Osteoblast (primary cell): ENCODE measurements at regions not wholly inside any gene's neighbourhood (a gene's known extent, or its start where the extent isn't known, plus 50 kb on each side); places are given as distances from the start of the nearest gene placed in this dataset.
A peak's percentile ranks its signal among the peaks of the same experiment; 100 is the strongest.

Experiments
- DNase-seq: peaks from one replicate; pipeline ENCODE4 v3.0.0; 2011; ENCODE audit warnings: low spot score, mixed read lengths; ENCODE audit not compliant: insufficient read length; ENCODE audit errors: missing footprints
- H2AFZ ChIP-seq: 2 replicates; pipeline ENCODE4 v1.6.0; 2011; ENCODE audit warnings: mild to moderate bottlenecking, low read length
- H3K27ac ChIP-seq: 2 replicates; pipeline ENCODE4 v1.5.1; 2011; ENCODE audit warnings: mild to moderate bottlenecking, low read depth, low read length, moderate library complexity
- H3K27me3 ChIP-seq: 2 replicates; pipeline ENCODE4 v1.6.0; 2012; ENCODE audit warnings: mild to moderate bottlenecking, control low read depth, inconsistent platforms, low read length, moderate library complexity; ENCODE audit not compliant: insufficient read depth
- H3K36me3 ChIP-seq: 2 replicates; pipeline ENCODE4 v1.5.1; 2011; ENCODE audit warnings: mild to moderate bottlenecking, low read length, control low read depth, moderate library complexity; ENCODE audit not compliant: insufficient read depth
- H3K4me1 ChIP-seq: 2 replicates; pipeline ENCODE4 v1.5.1; 2011; ENCODE audit warnings: mild to moderate bottlenecking, low read length, control low read depth, moderate library complexity; ENCODE audit not compliant: insufficient read depth
- H3K4me2 ChIP-seq: 2 replicates; pipeline ENCODE4 v1.6.0; 2011; ENCODE audit warnings: mild to moderate bottlenecking, low read length; ENCODE audit not compliant: insufficient read depth
- H3K4me3 ChIP-seq: fragments of 200-600 bp; sonication (generic); 3 replicates; pipeline ENCODE4 v1.5.1; 2012; ENCODE audit warnings: mild to moderate bottlenecking, low read length, inconsistent platforms; ENCODE audit not compliant: insufficient read depth
- H3K79me2 ChIP-seq: 2 replicates; pipeline ENCODE4 v1.6.0; 2012; ENCODE audit warnings: mild to moderate bottlenecking, low read length, control low read depth, inconsistent platforms; ENCODE audit not compliant: insufficient read depth
- H3K9me3 ChIP-seq: 2 replicates; pipeline ENCODE4 v1.5.1; 2011; ENCODE audit warnings: low read depth, low read length, control low read depth
- H4K20me1 ChIP-seq: 2 replicates; pipeline ENCODE4 v1.6.0; 2012; ENCODE audit warnings: mild to moderate bottlenecking, low read length, control low read depth; ENCODE audit not compliant: insufficient read depth
- CTCF ChIP-seq: IDR thresholded peaks from 2 replicates; pipeline ENCODE4 v1.5.1; 2011; ENCODE audit warnings: mild to moderate bottlenecking, low read depth, low read length, moderate library complexity; ENCODE audit errors: extremely low read depth

- Histone ChIP-seq H3K9me3 (no peaks in the 10 kb centered on the region), H3K27me3 (no peaks in the 10 kb centered on the region), H3K27ac (no peak overlapping the region), H4K20me1 (no peaks in the 10 kb centered on the region), H3K36me3 (no peaks in the 10 kb centered on the region), H2AFZ (no peak overlapping the region), H3K79me2 (no peaks in the 10 kb centered on the region), H3K4me2 (no peak overlapping the region), H3K4me1 (no peaks in the 10 kb centered on the region), H3K4me3 (no peak overlapping the region)
- TF ChIP-seq CTCF = peak; percentile 32
- DNase-seq = no peak
These were observed 312.5 kb upstream of the PTGER4 start for GRCh38 chr5:40367255-40367654.

GRCh38 chr5:40365342-40366330, 314.1 kb upstream of the PTGER4 start:
- no peak overlapping the region for H2AFZ ChIP-seq
- no peaks in the 10 kb centered on the region for H3K4me1 ChIP-seq
- H3K9me3 ChIP-seq = no peaks in the 10 kb centered on the region
- no peaks in the 10 kb centered on the region for H4K20me1 ChIP-seq
- H3K4me2 ChIP-seq = no peak overlapping the region
- H3K36me3 ChIP-seq = no peaks in the 10 kb centered on the region
- no peak overlapping the region for H3K27ac ChIP-seq
- H3K27me3 ChIP-seq = no peaks in the 10 kb centered on the region
- DNase-seq = no peak
- no peaks in the 10 kb centered on the region for H3K79me2 ChIP-seq
- no peak for TF ChIP-seq CTCF
- no peak overlapping the region for H3K4me3 ChIP-seq

GRCh38 chr5:40364441-40364840, 315.3 kb upstream of the PTGER4 start:
- no peak for TF ChIP-seq CTCF
- H3K27me3 ChIP-seq = no peaks in the 10 kb centered on the region
- H3K4me3 ChIP-seq = no peak overlapping the region
- DNase-seq = no peak
- no peaks in the 10 kb centered on the region for H3K4me1 ChIP-seq
- no peaks in the 10 kb centered on the region for H3K79me2 ChIP-seq
- H3K9me3 ChIP-seq = no peaks in the 10 kb centered on the region
- no peaks in the 10 kb centered on the region for H4K20me1 ChIP-seq
- H2AFZ ChIP-seq = no peak overlapping the region
- no peaks in the 10 kb centered on the region for H3K36me3 ChIP-seq
- H3K27ac ChIP-seq = no peak overlapping the region
- H3K4me2 ChIP-seq = no peak overlapping the region

GRCh38 chr5:40361378-40361777, 318.3 kb upstream of the PTGER4 start:
- DNase-seq = no peak
- no peaks in the 10 kb centered on the region for H3K27me3 ChIP-seq
- TF ChIP-seq CTCF = no peak
- no peaks in the 10 kb centered on the region for H3K79me2 ChIP-seq
- no peaks in the 10 kb centered on the region for H3K36me3 ChIP-seq
- H3K4me3 ChIP-seq = no peak overlapping the region
- H3K27ac ChIP-seq = no peak overlapping the region
- no peaks in the 10 kb centered on the region for H3K4me1 ChIP-seq
- H2AFZ ChIP-seq = no peak overlapping the region
- H3K4me2 ChIP-seq = no peak overlapping the region
- H4K20me1 ChIP-seq = no peaks in the 10 kb centered on the region
- H3K9me3 ChIP-seq = no peaks in the 10 kb centered on the region
